ENCODE measurements at regions not wholly inside any gene's neighbourhood (a gene's known extent, or its start where the extent isn't known, plus 50 kb on each side); places are given as distances from the start of the nearest gene placed in this dataset.

DNA sequence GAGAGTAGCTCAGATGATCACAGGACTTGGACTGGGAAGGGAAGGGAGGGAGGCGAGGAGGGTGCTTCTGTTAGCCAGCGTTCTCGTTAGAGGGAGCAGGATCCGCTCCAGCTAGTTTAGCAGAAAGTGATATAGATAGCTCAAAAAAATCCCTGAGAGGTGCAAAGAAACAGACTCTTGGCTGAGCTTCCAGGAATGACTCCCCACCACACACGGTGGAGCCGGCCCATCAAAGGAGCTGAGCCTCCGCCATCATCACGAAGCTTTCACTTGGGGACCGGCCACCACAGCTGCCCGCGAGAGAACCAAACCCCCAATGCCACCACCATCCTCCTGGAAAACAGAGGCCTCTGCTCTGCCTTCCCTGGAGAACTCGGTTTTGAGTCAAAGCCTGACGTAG, 124.6 kb upstream of the BCL2L14 start:
- H3K27ac Mint-ChIP-seq, result no peak overlapping the region
- no peaks in the 10 kb centered on the region for H3K9me3 Mint-ChIP-seq
- ChIA-PET CTCF (no interaction called here), POLR2A (no interaction called here)
- no peaks in the 10 kb centered on the region for H3K36me3 Mint-ChIP-seq (ENCODE audit: low read depth)
- DNase-seq, result no peak
- peaks cover 4% of the 10 kb centered on the region for H3K4me1 Mint-ChIP-seq
- H3K4me3 Mint-ChIP-seq, result no peak overlapping the region
- peaks cover 3% of the 10 kb centered on the region for H3K27me3 Mint-ChIP-seq

DNA sequence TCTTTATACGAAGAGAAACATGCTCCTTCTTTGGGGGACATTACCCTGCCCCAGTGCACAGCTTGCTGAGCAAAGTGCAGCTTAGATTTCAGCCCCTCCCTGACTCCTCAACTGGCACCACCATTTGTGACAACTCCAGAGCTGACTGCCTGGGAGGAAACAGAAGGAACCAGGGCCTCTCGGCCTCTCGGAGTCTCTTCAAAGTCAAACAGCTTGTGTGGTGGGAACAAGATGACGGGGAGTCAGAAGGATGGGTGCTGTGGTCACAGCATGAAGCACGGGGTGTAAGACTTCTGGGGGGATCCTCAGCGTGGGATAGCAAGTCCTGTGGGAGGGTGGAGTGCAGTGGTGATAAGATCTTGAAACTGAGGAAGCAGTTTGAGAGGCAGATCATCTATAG, 123.5 kb upstream of the BCL2L14 start:
- Mint-ChIP-seq H3K9me3 (no peaks in the 10 kb centered on the region), H3K27ac (no peak overlapping the region), H3K36me3 (ENCODE audit: low read depth) (no peaks in the 10 kb centered on the region), H3K4me3 (no peak overlapping the region), H3K4me1 (peaks cover 4% of the 10 kb centered on the region), H3K27me3 (peaks cover 3% of the 10 kb centered on the region)
- no peak for DNase-seq
- ChIA-PET CTCF (no interaction called here), POLR2A (interaction anchor here (0.6 kb wide), 1 partner anchor 13 kb away, joined by 3 read pairs; no protein-coding TSS in a partner anchor)

DNA sequence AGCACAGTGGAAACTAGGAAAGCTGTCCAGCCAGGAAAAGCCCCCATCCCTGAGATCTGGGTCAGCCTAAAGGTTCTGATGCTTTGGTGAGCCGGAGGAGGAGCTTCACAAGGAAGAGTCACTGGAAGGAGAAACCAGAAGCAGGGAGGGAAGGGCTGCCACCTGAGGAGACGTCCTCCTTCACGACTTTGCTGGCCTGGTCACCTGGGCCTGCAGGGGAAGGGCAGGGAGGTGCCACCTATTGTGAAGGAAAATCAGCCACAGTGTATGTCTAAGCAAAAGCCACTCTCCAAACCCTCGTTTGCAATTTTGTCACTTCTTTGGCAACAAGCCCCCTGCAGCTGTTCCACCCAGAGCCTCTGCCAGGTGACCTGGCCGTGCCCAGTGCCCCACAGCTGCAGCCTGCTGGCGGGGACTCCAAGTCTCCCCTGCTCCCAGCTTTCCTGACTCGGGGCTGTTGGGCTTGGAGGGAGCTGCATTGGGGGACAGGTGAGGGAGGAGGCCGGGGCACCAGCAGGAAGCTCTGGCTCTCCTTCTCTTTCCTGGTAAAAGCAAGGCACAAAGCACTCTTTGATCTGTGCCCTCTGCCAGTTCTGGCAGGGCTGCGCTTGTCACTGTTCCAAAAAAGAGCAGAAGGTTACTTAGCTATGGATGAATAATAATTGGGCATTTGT, 120.9 kb upstream of the BCL2L14 start:
- no peak for DNase-seq
- Mint-ChIP-seq H3K27me3 (peaks cover 3% of the 10 kb centered on the region), H3K4me3 (no peak overlapping the region), H3K9me3 (no peaks in the 10 kb centered on the region), H3K27ac (no peak overlapping the region), H3K36me3 (ENCODE audit: low read depth) (peaks cover 6% of the 10 kb centered on the region), H3K4me1 (peaks cover 20% of the 10 kb centered on the region)
- ChIA-PET POLR2A (interaction anchor here (0.7 to 1.7 kb wide), 4 partner anchors 8 to 59 kb away, joined by 3 to 4 read pairs (median 4); no protein-coding TSS in a partner anchor), CTCF (interaction anchor here (1.1 kb wide), 1 partner anchor 9 kb away, joined by 3 read pairs; no protein-coding TSS in a partner anchor)

DNA sequence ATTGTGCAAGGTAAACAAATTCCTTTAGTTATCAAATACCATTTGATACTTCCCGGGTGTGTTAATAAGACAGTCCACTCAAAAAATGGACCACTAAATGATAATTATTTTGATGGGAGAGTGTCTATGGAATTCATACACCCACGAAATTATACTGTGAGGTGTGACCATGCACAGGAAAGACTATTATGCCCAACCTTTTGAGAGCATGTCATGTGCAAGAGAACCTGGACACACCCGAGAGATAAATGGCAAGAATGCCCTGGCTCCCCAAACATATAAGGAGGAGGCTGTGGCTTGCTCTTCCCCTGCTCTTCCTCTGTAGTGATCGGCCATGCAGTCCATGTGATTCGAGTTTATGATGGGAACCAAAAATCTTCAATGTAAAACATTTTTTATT, 119.5 kb upstream of the BCL2L14 start:
- Mint-ChIP-seq H3K36me3 (ENCODE audit: low read depth) (peaks cover 6% of the 10 kb centered on the region), H3K4me3 (no peak overlapping the region), H3K27ac (no peak overlapping the region), H3K9me3 (no peaks in the 10 kb centered on the region), H3K4me1 (peaks cover 32% of the 10 kb centered on the region), H3K27me3 (peaks cover 3% of the 10 kb centered on the region)
- POLR2A ChIA-PET, result no interaction called here
- DNase-seq, result no peak
- CTCF ChIA-PET, result interaction anchor here (1.1 kb wide), 1 partner anchor 7 kb away, joined by 3 read pairs; no protein-coding TSS in a partner anchor

DNA sequence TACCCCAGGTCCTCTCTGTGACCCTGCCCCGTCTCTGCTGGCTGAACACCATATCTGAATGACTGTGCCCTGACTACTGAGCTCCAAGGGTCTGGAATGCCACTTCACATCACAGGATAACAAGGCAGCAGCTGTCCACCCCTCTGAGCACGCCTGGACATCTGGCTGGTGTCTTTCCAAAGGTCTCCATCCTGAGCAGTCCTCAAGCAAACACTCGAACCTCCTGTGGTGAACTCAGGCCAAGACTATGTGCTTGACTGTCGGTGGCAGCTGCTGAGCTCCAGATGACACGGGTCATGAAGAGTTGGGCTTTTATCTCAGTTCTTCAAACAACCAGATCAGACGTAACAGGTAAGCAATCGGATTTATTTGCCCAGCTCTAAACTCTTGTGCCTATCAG, 117.2 kb upstream of the BCL2L14 start:
- no peak for DNase-seq
- ChIA-PET CTCF (interaction anchor here (1.3 to 2.9 kb wide), 4 partner anchors 9 to 80 kb away, joined by 3 to 10 read pairs (median 6); no protein-coding TSS in a partner anchor), POLR2A (interaction anchor here (1.1 to 1.6 kb wide), 3 partner anchors 28 to 56 kb away, joined by 4 to 7 read pairs (median 6); no protein-coding TSS in a partner anchor)
- Mint-ChIP-seq H3K36me3 (ENCODE audit: low read depth) (peaks cover 9% of the 10 kb centered on the region), H3K4me3 (no peak overlapping the region), H3K4me1 (peaks cover 41% of the 10 kb centered on the region), H3K27ac (peak overlapping the region; percentile 36), H3K27me3 (peaks cover 3% of the 10 kb centered on the region), H3K9me3 (no peaks in the 10 kb centered on the region)

DNA sequence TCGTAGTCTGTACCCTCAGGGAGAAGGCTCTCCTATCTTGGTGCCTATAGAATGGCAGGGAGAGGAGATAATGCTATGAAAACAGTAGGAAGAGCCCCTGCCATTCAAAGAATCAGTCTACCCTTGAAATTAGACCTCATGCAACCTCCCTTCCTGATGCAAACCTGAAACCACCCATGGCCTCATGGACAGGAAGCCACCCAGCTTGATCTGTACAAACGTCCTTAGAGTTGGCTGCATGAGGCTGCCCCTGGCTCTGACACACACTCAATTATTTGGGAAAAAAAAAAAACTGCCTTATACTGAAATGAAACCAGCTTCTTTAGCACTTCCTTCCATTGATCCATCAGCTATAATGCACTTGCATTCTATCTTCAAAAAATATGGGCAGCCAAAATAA, 116.6 kb upstream of the BCL2L14 start:
- peak; percentile 47 for DNase-seq
- peaks cover 3% of the 10 kb centered on the region for H3K27me3 Mint-ChIP-seq
- no peaks in the 10 kb centered on the region for H3K9me3 Mint-ChIP-seq
- H3K4me3 Mint-ChIP-seq, result no peak overlapping the region
- CTCF ChIA-PET, result interaction anchor here (1.4 to 2.9 kb wide), 3 partner anchors 10 to 79 kb away, joined by 4 to 10 read pairs (median 7); no protein-coding TSS in a partner anchor
- peaks cover 47% of the 10 kb centered on the region for H3K4me1 Mint-ChIP-seq
- peak overlapping the region; percentile 81 for H3K27ac Mint-ChIP-seq
- peaks cover 9% of the 10 kb centered on the region for H3K36me3 Mint-ChIP-seq (ENCODE audit: low read depth)
- POLR2A ChIA-PET, result interaction anchor here (0.7 to 1.6 kb wide), 6 partner anchors 25 to 305 kb away, joined by 3 to 7 read pairs (median 4); partner anchors contain the start of gene ETV6

DNA sequence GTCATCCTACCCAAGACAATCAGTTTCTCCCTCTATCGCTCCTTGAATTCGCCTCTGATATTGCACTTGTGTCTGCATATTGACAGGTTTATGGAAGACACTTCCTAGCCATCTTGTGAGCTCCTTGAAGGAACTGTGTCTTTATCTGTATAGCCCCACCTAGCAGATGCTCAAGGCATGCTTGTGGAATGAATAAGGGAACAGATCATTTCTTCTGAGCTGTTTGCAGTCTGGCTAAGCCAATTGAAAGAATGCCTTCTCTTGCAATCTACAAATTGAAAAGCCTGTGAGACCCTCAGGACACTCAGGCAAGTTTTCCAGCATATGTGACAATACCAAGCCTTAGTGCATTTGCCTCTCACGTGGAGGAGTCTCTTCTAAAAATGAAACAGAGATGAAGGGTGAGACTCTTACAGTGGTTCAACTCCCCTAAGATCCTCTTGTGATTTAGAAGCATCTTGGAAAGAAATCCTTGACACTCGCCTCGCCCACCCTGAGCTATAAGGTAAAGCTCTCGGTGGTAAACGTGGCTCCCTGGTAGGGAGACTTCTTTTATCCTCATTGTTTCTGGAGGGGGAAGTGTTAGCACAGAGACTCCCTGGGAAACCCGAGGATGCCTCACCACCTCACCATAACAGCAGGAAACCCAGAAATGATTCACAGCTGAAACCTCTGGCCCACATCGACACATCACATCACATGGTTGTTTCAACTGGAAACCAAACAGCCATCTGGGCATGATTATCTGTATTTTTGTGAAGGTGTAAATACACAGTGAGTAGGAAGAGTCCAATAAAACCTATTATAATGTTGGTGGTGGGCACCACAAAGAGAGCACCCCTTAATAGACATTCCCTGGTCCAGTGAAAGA, 112.3 kb upstream of the BCL2L14 start:
- Mint-ChIP-seq H3K27ac (peak overlapping the region; percentile 82), H3K9me3 (no peaks in the 10 kb centered on the region), H3K4me1 (peaks cover 56% of the 10 kb centered on the region), H3K4me3 (peak overlapping the region; percentile 36), H3K36me3 (ENCODE audit: low read depth) (peaks cover 12% of the 10 kb centered on the region), H3K27me3 (no peaks in the 10 kb centered on the region)
- peak; percentile 74 for DNase-seq
- CTCF ChIA-PET, result interaction anchor here (0.8 to 2.2 kb wide), 6 partner anchors 8 to 74 kb away, joined by 3 to 11 read pairs (median 4); no protein-coding TSS in a partner anchor
- POLR2A ChIA-PET, result interaction anchor here (0.9 to 4.1 kb wide), 7 partner anchors 9 to 400 kb away, joined by 3 to 34 read pairs (median 5); no protein-coding TSS in a partner anchor

DNA sequence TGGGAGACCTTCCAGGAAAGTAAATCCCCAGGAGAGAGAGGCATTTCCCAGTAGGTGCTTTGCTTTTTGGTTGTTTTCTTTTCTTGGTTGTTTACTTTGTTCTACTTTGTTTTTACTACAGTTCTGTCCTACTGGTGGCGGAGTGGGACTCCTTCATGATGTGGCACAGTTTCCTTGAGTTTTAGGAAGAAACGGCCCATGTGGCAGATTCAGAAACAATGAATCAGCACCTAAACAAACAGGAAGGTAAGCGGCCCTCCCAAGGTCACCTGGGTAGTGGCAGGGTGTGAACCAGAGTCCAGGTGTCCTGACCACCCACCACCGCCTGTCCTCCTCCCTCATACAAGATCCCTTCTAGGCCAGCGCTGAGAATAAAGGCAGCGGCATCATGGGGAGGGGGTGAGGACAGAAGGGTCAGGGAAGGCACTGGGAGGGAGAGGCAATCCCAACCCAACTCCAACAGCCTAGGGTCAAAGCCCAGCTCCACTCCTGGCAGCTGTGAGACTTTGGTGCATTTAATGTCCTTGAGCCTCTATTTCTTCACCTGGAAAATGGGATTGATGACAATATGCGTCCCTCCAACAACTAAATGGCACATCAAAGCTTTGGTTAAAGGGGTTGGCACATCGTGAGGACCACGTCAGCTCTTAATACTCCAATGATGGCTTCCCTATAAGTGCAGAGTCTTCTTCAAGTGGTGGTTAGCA, 111.5 kb upstream of the BCL2L14 start:
- Mint-ChIP-seq H3K27me3 (no peaks in the 10 kb centered on the region), H3K27ac (peak overlapping the region; percentile 82), H3K36me3 (ENCODE audit: low read depth) (peaks cover 9% of the 10 kb centered on the region), H3K9me3 (no peaks in the 10 kb centered on the region), H3K4me3 (peak overlapping the region; percentile 36), H3K4me1 (peaks cover 48% of the 10 kb centered on the region)
- DNase-seq, result peak; percentile 38
- POLR2A ChIA-PET, result interaction anchor here (0.8 to 4.1 kb wide), 8 partner anchors 11 to 399 kb away, joined by 3 to 34 read pairs (median 4); no protein-coding TSS in a partner anchor
- CTCF ChIA-PET, result interaction anchor here (1.0 to 2.2 kb wide), 4 partner anchors 9 to 74 kb away, joined by 3 to 11 read pairs (median 4); no protein-coding TSS in a partner anchor

DNA sequence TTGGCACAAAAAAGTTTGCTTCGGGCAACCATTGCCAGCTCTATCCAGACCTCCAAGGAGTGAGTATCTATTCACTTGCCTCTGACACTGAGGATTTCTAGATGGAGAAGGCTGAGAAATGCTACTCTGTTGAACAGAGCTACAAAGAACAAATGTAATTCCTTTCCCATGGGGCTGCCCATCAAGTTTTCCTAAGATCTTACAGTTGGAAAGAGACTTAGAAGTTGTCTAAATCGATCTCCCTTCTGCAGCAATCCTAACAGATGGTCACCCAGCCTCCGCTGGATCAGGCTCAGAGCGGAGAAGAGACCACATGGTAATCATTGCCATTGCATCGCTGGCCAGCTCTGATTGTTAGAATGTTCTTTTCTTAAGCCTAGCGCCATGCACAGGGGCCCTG, 110.1 kb upstream of the BCL2L14 start:
- peaks cover 6% of the 10 kb centered on the region for H3K36me3 Mint-ChIP-seq (ENCODE audit: low read depth)
- peaks cover 36% of the 10 kb centered on the region for H3K4me1 Mint-ChIP-seq

DNA sequence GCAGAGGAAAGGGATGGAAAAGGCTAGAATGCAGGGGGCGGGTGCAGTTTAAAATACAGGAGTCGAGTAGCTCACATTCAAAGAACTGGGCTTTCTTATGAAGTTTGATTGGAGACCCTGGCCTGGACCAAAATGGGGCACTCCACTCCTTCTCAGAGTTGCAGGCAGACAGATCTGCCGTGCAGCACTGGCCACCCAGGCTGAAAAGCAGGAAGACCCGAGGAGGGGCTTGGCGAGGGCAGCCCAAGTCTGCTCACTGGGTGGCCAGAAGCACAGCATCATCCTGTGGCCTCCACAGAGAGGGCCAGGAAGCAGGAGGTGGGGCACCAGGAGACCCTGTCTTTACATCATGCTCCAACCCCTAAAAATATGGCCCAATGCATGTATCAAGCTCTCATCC, 109.1 kb upstream of the BCL2L14 start:
- ChIA-PET POLR2A (interaction anchor here (1.2 to 4.1 kb wide), 2 partner anchors 47 to 312 kb away, joined by 3 to 34 read pairs; partner anchors contain the start of gene ETV6), CTCF (interaction anchor here (1.0 to 1.1 kb wide), 2 partner anchors 20 to 382 kb away, joined by 3 read pairs; no protein-coding TSS in a partner anchor)
- Mint-ChIP-seq H3K36me3 (ENCODE audit: low read depth) (peaks cover 6% of the 10 kb centered on the region), H3K4me1 (peaks cover 27% of the 10 kb centered on the region), H3K4me3 (no peak overlapping the region), H3K9me3 (no peaks in the 10 kb centered on the region), H3K27ac (no peak overlapping the region), H3K27me3 (no peaks in the 10 kb centered on the region)
- no peak for DNase-seq

More for the DNA sequence above, 110.1 kb upstream of the BCL2L14 start:
- H3K9me3 Mint-ChIP-seq, result no peaks in the 10 kb centered on the region
- H3K27me3 Mint-ChIP-seq, result no peaks in the 10 kb centered on the region
- DNase-seq, result no peak
- H3K27ac Mint-ChIP-seq, result no peak overlapping the region
- ChIA-PET POLR2A (interaction anchor here (1.2 to 4.1 kb wide), 2 partner anchors 14 to 48 kb away, joined by 3 to 34 read pairs; no protein-coding TSS in a partner anchor), CTCF (interaction anchor here (0.8 to 1.1 kb wide), 2 partner anchors 21 to 58 kb away, joined by 3 read pairs; no protein-coding TSS in a partner anchor)
- H3K4me3 Mint-ChIP-seq, result no peak overlapping the region

DNA sequence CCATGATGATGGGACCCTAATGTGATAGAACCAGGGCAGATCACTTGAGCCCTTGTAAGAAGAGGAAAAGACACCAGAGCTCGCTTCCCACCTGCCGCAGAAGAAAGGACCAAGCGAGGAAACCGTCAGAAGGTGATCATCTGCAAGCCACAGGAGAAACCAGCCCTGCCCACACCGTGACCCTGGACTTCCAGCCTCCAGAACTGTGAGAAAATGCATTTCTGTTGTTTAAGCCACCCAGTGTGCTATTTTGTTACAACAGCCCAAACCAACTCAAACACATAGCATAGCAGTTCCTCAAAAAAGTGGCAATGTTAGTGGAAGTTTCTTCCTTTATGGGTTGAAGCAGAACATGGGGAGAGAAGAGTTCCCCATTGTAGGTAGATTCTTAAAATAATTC, 107.9 kb upstream of the BCL2L14 start:
- DNase-seq, result no peak
- no peak overlapping the region for H3K4me3 Mint-ChIP-seq
- H3K27ac Mint-ChIP-seq, result no peak overlapping the region
- H3K36me3 Mint-ChIP-seq (ENCODE audit: low read depth), result peaks cover 6% of the 10 kb centered on the region
- CTCF ChIA-PET, result no interaction called here
- H3K27me3 Mint-ChIP-seq, result no peaks in the 10 kb centered on the region
- peaks cover 25% of the 10 kb centered on the region for H3K4me1 Mint-ChIP-seq
- POLR2A ChIA-PET, result interaction anchor here (1.6 kb wide), 1 partner anchor 47 kb away, joined by 4 read pairs; no protein-coding TSS in a partner anchor
- no peaks in the 10 kb centered on the region for H3K9me3 Mint-ChIP-seq

Data from activated CD4-positive, alpha-beta memory T cell treated with anti-CD3 and anti-CD28 coated beads, Interleukin-2, amount 10 ng/mL, durations not matched to agents 7 days and 5 days (primary cell).